ENCODE measurements at regions not wholly inside any gene's neighbourhood (a gene's known extent, or its start where the extent isn't known, plus 50 kb on each side); places are given as distances from the start of the nearest gene placed in this dataset.

- no peak for DNase-seq (ENCODE audit: low read depth)
- H3K4me3 ChIP-seq (ENCODE audit: low read depth, low read length): no peak overlapping the region
- TF ChIP-seq CTCF (IDR thresholded peaks at IDR 0.05; ENCODE audit: low read depth, low read length): no peak
- TF ChIP-seq POLR2A (IDR thresholded peaks at IDR 0.05; ENCODE audit: extremely low read depth, insufficient read length): no peak
- TF ChIP-seq MAX (IDR thresholded peaks at IDR 0.05; ENCODE audit: low read depth, low read length): no peak
Observed at GRCh38 chr1:157279802-157280140, 141.6 kb upstream of the ETV3 start.

- no peak for DNase-seq (ENCODE audit: low read depth)
- TF ChIP-seq CTCF (IDR thresholded peaks at IDR 0.05; ENCODE audit: low read depth, low read length) (no peak), POLR2A (IDR thresholded peaks at IDR 0.05; ENCODE audit: extremely low read depth, insufficient read length) (no peak), MAX (IDR thresholded peaks at IDR 0.05; ENCODE audit: low read depth, low read length) (no peak), MYC (IDR thresholded peaks at IDR 0.05; ENCODE audit: low read depth, low read length) (no peak)
- no peak overlapping the region for H3K4me3 ChIP-seq (ENCODE audit: low read depth, low read length)
Observed at GRCh38 chr1:157279138-157279801, 141.1 kb upstream of the ETV3 start.

- H3K4me3 ChIP-seq (ENCODE audit: low read depth, low read length): no peak overlapping the region
- DNase-seq (ENCODE audit: low read depth): no peak
- no peak for TF ChIP-seq MYC (IDR thresholded peaks at IDR 0.05; ENCODE audit: low read depth, low read length)
- TF ChIP-seq CTCF (IDR thresholded peaks at IDR 0.05; ENCODE audit: low read depth, low read length): no peak
- TF ChIP-seq MAX (IDR thresholded peaks at IDR 0.05; ENCODE audit: low read depth, low read length): no peak
- TF ChIP-seq POLR2A (IDR thresholded peaks at IDR 0.05; ENCODE audit: extremely low read depth, insufficient read length): no peak
Observed at GRCh38 chr1:157278383-157279137, 140.4 kb upstream of the ETV3 start.

GRCh38 chr1:157277913-157278312 is 139.7 kb upstream of the ETV3 start:
- no peak overlapping the region for H3K4me3 ChIP-seq (ENCODE audit: low read depth, low read length)
- DNase-seq (ENCODE audit: low read depth): no peak
- TF ChIP-seq CTCF (IDR thresholded peaks at IDR 0.05; ENCODE audit: low read depth, low read length) (no peak), MYC (IDR thresholded peaks at IDR 0.05; ENCODE audit: low read depth, low read length) (no peak), MAX (IDR thresholded peaks at IDR 0.05; ENCODE audit: low read depth, low read length) (no peak), POLR2A (IDR thresholded peaks at IDR 0.05; ENCODE audit: extremely low read depth, insufficient read length) (no peak)

GRCh38 chr1:157277281-157277680 is 139.1 kb upstream of the ETV3 start:
- DNase-seq (ENCODE audit: low read depth): no peak
- H3K4me3 ChIP-seq (ENCODE audit: low read depth, low read length): no peak overlapping the region
- TF ChIP-seq MAX (IDR thresholded peaks at IDR 0.05; ENCODE audit: low read depth, low read length) (no peak), CTCF (IDR thresholded peaks at IDR 0.05; ENCODE audit: low read depth, low read length) (no peak), POLR2A (IDR thresholded peaks at IDR 0.05; ENCODE audit: extremely low read depth, insufficient read length) (no peak), MYC (IDR thresholded peaks at IDR 0.05; ENCODE audit: low read depth, low read length) (no peak)

All from NB4 (cell line).